IPS-18a (cell line): ENCODE measurements at regions not wholly inside any gene's neighbourhood (a gene's known extent, or its start where the extent isn't known, plus 50 kb on each side); places are given as distances from the start of the nearest gene placed in this dataset.

Experiments
- H3K27ac ChIP-seq: one replicate; pipeline ENCODE4 v1.5.1; 2013; ENCODE audit warnings: low read length
- H3K27me3 ChIP-seq: one replicate; pipeline ENCODE4 v1.6.1; 2013; ENCODE audit warnings: mild to moderate bottlenecking, low read length; ENCODE audit not compliant: control insufficient read depth, insufficient read depth
- H3K36me3 ChIP-seq: one replicate; pipeline ENCODE4 v1.6.1; 2013; ENCODE audit warnings: low read depth, low read length; ENCODE audit not compliant: control insufficient read depth
- H3K4me1 ChIP-seq: one replicate; pipeline ENCODE4 v1.6.1; 2013; ENCODE audit warnings: low read depth, low read length; ENCODE audit not compliant: control insufficient read depth
- H3K4me3 ChIP-seq: one replicate; pipeline ENCODE4 v1.5.1; 2013; ENCODE audit warnings: low read length
- H3K9ac ChIP-seq: one replicate; pipeline ENCODE4 v1.6.1; 2013; ENCODE audit warnings: mild to moderate bottlenecking, low read length, moderate library complexity
- H3K9me3 ChIP-seq: one replicate; pipeline ENCODE4 v1.6.1; 2013; ENCODE audit warnings: low read depth, low read length; ENCODE audit not compliant: control insufficient read depth

DNA sequence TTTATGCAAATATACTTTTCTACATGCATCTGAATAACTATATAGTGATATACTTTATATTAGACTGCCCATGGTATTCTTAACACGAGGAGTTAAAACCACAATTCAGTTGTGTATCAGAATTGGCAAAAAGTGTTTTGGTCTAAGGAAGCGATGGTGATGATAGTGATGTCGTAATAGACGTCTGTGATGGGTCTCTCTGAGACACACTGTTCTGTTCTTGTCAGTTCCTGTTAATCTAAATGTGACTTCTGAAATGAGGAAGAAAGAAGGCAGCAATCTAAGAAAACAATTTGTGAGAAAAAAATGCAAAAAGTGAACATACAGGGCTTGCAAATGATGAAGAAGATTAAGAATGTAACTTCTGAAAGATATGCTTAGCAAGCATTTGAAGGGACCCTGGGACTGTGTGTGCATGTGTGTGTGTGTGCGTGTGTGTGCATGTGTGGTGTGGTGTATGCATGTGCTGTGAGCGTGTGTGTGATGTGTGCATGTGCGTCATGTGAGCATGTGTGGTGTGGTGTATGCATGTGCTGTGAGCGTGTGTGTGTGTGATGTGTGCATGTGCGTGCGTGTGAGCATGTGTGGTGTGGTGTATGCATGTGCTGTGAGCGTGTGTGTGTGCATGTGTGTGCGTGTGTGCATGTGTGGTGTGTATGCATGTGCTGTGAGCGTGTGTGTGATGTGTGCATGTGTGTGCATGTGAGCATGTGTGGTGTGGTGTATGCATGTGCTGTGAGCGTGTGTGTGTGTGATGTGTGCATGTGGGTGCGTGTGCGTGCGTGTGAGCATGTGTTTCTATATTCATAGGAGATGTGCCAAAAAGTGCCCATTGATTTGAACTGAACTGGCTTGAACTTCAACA, 131.8 kb downstream of the IRS2 start:
- H3K36me3 ChIP-seq: no peaks in the 10 kb centered on the region
- H3K27me3 ChIP-seq: no peaks in the 10 kb centered on the region
- no peak overlapping the region for H3K4me3 ChIP-seq
- no peaks in the 10 kb centered on the region for H3K9me3 ChIP-seq
- H3K4me1 ChIP-seq: no peaks in the 10 kb centered on the region
- H3K27ac ChIP-seq: no peak overlapping the region
- H3K9ac ChIP-seq: no peak overlapping the region

DNA sequence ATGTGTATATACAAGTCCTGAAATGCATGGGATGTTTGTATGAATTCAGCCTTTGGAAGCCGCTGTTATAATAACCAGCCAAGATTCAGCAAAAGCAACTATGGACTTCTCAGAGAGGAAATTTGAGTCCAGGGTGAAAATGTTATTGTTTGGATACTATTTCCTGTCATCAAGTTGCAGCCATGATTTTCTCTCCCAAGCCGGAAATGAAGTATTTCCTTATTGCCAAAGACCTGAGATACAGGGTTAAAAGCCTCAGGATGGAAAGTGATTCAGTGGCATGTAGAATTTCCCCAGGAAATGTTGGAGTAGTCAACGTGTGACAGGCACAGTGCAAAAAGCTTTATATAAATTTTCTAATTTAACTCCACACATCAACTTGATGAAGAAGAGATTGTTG, 133.9 kb downstream of the IRS2 start:
- no peak overlapping the region for H3K27ac ChIP-seq
- no peaks in the 10 kb centered on the region for H3K36me3 ChIP-seq
- H3K9ac ChIP-seq: no peak overlapping the region
- no peaks in the 10 kb centered on the region for H3K9me3 ChIP-seq
- H3K4me1 ChIP-seq: no peaks in the 10 kb centered on the region
- H3K4me3 ChIP-seq: no peak overlapping the region
- H3K27me3 ChIP-seq: no peaks in the 10 kb centered on the region

DNA sequence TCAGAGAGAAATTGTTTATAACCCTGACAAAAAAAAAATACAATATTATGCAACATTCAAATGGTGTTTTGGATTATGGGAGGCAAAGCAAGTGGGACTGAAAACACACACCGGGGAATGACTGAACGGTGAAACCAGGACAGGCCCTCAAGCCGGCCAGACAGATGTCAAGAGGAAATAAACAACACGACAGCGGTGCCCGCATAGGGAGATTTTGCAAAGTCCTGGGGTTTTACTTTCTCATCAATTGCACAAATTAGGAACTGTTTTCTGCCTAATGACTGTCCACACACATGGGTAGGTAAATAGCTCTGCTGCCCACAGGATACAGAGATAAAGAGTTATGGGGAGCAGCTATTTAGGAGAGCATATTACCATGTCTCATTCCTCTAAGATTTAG, 134.5 kb downstream of the IRS2 start:
- Histone ChIP-seq H3K36me3 (no peaks in the 10 kb centered on the region), H3K27ac (no peak overlapping the region), H3K4me1 (no peaks in the 10 kb centered on the region), H3K27me3 (no peaks in the 10 kb centered on the region), H3K9ac (no peak overlapping the region), H3K9me3 (no peaks in the 10 kb centered on the region), H3K4me3 (no peak overlapping the region)

DNA sequence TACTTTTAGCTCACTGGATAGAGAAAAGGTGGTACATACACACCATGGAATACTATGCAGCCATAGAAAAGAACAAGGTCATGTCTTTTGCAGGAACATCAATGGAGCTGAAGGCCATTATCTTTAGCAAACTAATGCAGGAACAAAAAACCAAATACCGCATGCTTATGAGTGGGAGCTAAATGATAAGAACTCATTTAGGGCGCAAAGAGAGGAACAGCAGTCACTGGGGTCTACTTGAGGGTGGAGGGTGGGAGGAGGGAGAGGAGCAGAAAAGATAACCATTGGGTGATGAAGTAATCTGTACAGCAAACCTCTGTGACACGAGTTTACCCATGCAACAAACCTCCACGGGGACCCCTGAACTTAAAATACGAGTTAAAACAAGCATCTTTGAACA, 135.1 kb downstream of the IRS2 start:
- H3K36me3 ChIP-seq: no peaks in the 10 kb centered on the region
- H3K27me3 ChIP-seq: no peaks in the 10 kb centered on the region
- H3K4me3 ChIP-seq: no peak overlapping the region
- no peaks in the 10 kb centered on the region for H3K4me1 ChIP-seq
- H3K27ac ChIP-seq: no peak overlapping the region
- no peaks in the 10 kb centered on the region for H3K9me3 ChIP-seq
- no peak overlapping the region for H3K9ac ChIP-seq

DNA sequence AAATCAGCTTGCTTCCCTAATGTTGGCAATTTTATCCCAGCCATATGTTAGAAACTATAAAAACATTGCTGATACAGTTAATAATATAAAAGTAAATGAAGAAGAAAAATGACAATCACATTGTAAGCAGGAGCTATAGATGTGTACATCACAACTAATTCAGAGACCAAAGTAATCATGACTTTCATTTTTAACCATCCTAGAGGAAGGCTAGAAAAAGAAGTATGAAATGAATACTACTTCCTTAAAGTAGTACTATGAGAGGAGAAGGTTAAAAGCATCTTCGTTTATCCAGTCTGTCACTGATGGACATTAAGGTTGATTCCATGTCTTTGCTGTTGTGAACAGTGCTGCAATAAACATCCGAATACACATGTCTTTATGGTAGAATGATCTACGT, 135.5 kb downstream of the IRS2 start:
- Histone ChIP-seq H3K4me3 (no peak overlapping the region), H3K36me3 (no peaks in the 10 kb centered on the region), H3K9me3 (no peaks in the 10 kb centered on the region), H3K9ac (no peak overlapping the region), H3K27me3 (no peaks in the 10 kb centered on the region), H3K4me1 (no peaks in the 10 kb centered on the region), H3K27ac (no peak overlapping the region)

DNA sequence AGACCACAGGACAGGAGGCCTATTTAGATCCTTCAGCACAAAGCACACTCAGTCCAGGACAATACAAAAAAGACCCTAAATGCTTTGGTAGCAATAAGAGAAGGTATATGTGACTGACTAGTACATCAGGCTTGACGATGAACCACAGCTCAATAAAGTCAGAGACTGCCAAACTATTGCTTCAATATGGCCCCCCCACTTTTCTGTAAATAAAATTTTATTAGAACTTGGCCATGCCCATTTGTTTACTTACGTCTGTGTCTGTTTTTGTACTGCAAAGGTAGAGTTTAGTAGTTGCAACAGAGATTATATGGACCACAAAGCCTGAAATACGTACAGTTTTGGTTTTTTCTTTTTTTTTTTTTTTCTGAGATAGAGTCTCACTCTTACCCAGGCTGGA, 136.7 kb downstream of the IRS2 start:
- Histone ChIP-seq H3K36me3 (no peaks in the 10 kb centered on the region), H3K27ac (no peak overlapping the region)

DNA sequence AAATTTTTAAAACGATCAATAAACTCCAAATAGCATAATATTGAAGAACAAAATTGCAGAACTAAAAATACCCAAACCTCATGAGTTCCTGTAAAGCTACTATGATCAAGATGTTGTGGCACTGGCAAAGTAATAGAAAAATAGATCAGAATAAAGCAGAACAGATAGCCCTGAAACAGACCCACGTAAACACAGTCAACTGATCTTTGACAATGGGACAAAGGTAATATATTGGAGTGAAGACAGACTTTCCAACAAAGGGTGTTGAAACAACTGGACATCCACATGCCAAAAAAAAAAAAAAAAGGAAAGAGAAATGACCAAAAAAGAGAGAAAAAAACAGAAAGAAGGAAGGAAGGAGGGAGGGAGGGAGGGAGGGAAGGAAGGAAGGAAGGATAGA, 138.7 kb downstream of the IRS2 start:
- H3K4me3 ChIP-seq: no peak overlapping the region
- H3K9me3 ChIP-seq: no peaks in the 10 kb centered on the region
- no peak overlapping the region for H3K27ac ChIP-seq
- H3K9ac ChIP-seq: no peak overlapping the region
- H3K4me1 ChIP-seq: no peaks in the 10 kb centered on the region
- no peaks in the 10 kb centered on the region for H3K27me3 ChIP-seq
- H3K36me3 ChIP-seq: no peaks in the 10 kb centered on the region

More for the DNA sequence above, 136.7 kb downstream of the IRS2 start:
- Histone ChIP-seq H3K4me3 (no peak overlapping the region), H3K4me1 (no peaks in the 10 kb centered on the region), H3K9ac (no peak overlapping the region), H3K9me3 (no peaks in the 10 kb centered on the region), H3K27me3 (no peaks in the 10 kb centered on the region)

DNA sequence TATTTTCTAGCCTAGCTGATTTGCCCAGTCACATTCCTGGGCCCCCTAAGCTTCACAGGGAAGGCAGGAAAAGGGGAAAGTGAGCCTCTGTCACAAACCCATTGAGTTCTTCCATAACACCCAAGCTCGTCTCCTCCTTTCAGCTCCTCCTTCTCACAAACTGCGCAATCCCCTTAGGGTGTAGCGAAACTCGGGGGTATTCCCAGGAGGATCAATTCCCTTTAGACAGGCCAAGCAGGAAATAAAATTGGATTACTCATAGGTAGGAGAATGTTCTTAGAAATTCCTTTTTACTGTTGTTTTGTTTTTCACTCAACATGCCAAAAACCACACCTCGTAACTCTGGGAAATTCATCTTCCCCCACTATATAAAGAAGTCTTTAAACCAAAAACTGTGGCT, 139.3 kb downstream of the IRS2 start:
- Histone ChIP-seq H3K4me3 (no peak overlapping the region), H3K4me1 (no peaks in the 10 kb centered on the region), H3K9me3 (no peaks in the 10 kb centered on the region), H3K27ac (no peak overlapping the region), H3K36me3 (no peaks in the 10 kb centered on the region), H3K9ac (no peak overlapping the region), H3K27me3 (no peaks in the 10 kb centered on the region)

DNA sequence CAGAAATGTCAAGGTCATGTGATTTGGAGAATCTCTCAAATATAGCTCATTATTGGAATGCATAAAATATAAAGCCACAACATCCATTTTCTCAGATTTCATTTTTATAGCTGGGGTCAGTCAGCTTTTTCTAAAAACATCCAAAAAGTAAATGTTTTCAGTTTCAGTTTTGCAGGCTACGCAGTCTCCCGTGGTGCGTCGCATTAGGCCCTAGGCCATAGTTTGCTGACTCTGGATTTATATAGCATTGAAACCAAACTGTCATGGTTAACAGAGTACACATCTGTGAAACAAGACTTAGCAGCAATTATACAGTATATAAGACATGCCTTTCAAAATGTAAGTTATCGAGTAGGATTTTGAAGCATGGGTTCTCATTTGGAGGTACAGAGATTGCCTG, 140.0 kb downstream of the IRS2 start:
- Histone ChIP-seq H3K4me1 (no peaks in the 10 kb centered on the region), H3K27ac (no peak overlapping the region), H3K4me3 (no peak overlapping the region), H3K9me3 (no peaks in the 10 kb centered on the region), H3K36me3 (no peaks in the 10 kb centered on the region), H3K9ac (no peak overlapping the region), H3K27me3 (no peaks in the 10 kb centered on the region)

DNA sequence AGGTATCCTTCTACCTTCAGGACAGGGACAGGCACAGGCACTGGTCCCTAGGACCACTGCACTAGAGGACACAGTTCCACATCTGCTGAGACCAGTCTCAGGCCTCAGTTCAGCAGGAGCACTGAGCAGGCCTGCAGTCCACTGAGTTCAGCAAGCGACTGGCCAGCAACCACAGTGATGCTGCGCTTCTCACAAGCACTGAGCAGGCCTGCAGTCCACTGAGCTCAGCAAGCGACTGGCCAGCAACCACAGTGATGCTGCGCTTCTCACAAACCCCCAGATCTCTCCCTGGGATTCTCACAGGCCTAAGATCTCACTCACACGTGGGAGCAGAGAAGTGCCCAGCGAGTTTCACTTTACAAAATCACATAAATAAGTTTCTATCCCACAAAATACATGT, 140.6 kb downstream of the IRS2 start:
- no peaks in the 10 kb centered on the region for H3K27me3 ChIP-seq
- no peak overlapping the region for H3K9ac ChIP-seq
- H3K4me3 ChIP-seq: no peak overlapping the region
- H3K9me3 ChIP-seq: peaks cover 1% of the 10 kb centered on the region
- no peaks in the 10 kb centered on the region for H3K4me1 ChIP-seq
- no peak overlapping the region for H3K27ac ChIP-seq
- no peaks in the 10 kb centered on the region for H3K36me3 ChIP-seq

DNA sequence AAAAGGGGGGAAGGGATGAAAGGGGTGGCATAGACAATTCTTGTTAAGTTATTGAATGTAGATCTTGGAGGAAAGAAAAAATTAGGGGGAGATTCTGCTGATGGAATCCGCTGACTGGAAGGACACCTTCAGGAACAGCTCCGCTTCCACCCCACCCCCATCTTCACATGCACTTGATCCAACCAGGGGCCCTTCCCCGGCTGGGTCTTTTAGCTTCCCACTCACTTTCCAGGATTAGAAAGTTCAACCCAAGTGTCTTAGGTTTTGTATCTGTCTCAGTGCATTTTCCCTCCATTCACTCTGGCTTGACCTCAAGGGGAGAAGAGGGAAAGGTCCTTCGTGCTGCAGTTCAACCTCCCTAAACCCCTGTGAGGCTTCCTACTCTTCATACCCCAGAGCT, 141.4 kb downstream of the IRS2 start:
- H3K36me3 ChIP-seq: no peaks in the 10 kb centered on the region
- no peaks in the 10 kb centered on the region for H3K4me1 ChIP-seq
- H3K9me3 ChIP-seq: peaks cover 5% of the 10 kb centered on the region
- no peaks in the 10 kb centered on the region for H3K27me3 ChIP-seq
- H3K27ac ChIP-seq: no peak overlapping the region
- H3K4me3 ChIP-seq: no peak overlapping the region
- H3K9ac ChIP-seq: no peak overlapping the region

DNA sequence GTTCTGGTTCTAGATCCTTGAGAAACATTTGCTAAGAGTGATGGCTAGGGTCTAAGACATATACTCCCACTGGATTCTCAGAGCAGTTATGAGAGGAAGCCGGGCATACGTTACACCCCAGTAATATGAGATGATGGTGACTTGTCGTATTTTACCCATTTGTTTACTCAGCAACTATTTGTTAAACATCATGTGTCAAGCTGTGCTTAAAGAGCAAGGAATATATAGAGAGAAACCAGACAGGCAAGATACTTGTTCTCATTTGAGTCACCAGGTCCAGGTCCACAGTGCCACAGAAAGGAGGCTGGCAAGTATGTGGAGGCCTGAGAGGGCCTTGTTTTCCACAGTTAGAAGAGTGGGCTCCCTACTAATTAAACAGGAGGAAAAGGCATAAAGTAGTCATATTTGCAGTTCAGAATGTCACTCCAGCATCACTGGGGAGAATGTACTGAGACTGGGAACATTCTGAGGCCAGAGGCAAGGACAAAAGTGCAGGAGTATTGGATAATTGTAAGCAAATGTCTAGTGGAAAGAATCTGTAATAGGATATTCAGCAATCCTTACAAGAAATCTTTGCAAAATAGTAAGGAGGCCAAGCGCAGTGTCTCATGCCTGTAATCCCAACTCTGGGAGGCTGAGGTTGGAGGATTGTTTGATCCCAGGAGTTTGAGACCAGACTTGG, 142.2 kb downstream of the IRS2 start:
- Histone ChIP-seq H3K36me3 (no peaks in the 10 kb centered on the region), H3K27me3 (no peaks in the 10 kb centered on the region), H3K4me3 (no peak overlapping the region), H3K27ac (no peak overlapping the region), H3K9ac (no peak overlapping the region), H3K9me3 (peaks cover 5% of the 10 kb centered on the region), H3K4me1 (no peaks in the 10 kb centered on the region)
